AG09319 (cell line): ENCODE measurements at regions not wholly inside any gene's neighbourhood (a gene's known extent, or its start where the extent isn't known, plus 50 kb on each side); places are given as distances from the start of the nearest gene placed in this dataset.
"Not testable (repeated sequence)": the region's sequence is repeated elsewhere in the genome, so short reads cannot be mapped to it uniquely, and the experiment has no call there.

Source experiments
- DNase-seq: peaks from one replicate; pipeline ENCODE4 v3.0.0-alpha.2; 2010; ENCODE audit warnings: low read depth; ENCODE audit errors: extremely low read depth
- CTCF ChIP-seq: IDR thresholded peaks from 2 replicates; pipeline ENCODE4 v1.5.1; 2011; ENCODE audit warnings: low read depth, mild to moderate bottlenecking, inconsistent platforms, low read length, moderate library complexity

DNA sequence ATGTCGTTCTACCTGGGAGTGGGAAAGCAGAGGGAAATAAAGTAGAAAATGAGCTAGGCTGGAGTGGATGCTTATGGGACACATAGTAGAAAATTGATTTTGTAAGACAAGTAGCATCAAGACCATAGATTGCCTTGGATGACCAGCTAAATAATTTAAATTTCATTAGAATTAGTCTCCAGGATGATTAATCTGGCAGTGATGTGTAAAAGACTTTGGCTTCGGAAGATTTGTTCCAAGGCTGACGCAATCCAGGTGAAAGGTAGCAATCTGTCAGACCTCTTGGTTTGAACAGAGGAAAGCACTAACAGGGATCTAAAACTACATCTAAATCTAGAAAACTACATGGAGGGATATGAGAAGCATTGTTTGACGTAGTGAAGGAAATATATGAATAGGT, 236.5 kb downstream of the ARL4A start:
- DNase-seq = no peak
- TF ChIP-seq CTCF = no peak

GRCh38 chr7:12926206-12926605, 238.8 kb downstream of the ARL4A start:
- TF ChIP-seq CTCF = no peak
- DNase-seq = no peak

DNA sequence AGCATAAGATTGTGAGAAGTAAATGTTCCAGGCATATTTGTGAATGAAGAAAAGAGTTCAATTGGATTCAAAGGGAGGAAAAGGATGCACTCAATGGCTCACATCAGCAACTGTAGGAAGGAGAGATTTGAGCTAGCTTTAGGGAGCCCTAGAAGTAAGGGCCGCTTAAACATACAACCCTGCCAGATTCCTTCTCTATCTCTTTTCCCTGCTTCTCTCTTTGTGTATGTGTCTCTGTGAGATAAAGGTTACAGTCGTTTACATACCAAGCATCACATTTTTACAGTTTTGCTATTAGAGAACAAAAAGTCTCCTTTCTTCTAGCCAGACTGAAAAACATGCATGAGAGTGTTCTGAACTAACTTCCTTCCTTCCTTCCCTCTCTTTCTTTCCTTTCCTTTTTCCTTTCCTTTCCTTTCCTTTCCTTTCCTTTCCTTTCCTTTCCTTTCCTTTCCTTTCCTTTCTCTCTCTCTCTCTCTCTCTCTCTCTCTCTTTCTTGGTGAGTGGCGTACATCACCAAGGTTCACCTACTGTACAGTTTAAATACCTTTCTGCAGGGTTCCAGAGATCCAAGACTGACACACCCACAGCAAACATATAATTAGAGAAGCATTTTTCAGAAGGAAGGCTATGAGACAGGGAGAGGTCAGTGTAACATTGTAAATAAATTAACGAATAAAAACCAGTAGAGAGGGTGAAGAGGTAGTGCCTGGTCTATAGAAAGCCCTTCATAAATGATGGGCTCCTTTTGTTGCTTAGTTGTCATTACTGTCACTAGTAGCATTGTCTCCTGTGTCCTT, 240.4 kb downstream of the ARL4A start:
- TF ChIP-seq CTCF = no peak
- DNase-seq = no peak

DNA sequence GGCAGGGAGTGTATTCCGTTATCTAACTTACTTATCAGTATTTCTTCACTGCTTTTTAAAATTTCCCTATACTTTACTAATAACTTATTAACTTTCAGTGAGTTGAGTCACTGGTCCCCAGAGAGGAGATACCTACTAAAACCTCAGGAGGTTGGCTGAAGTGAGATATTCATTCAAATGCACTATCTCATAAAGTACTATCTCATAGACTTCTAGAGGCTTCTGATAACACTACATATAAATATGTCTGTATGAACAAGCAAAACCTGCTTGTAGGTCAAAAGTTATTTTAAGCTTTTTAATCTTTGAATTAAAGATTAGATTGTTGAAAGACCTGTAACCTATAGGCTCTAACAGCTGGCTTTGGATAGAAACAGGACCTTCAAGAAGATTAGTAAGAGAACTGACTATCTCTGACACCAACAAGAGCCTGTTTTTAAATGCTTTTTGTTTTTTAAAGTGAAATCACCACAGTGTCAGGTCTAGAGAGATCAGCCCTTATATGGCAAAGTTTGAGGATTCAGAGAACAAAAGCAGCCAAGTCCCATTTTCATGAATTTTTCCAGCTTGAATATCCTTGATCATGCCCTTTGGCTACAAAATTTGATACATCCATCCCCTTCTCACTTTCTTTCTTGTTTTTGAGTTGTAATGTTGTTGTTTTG, 242.2 kb downstream of the ARL4A start:
- no peak for TF ChIP-seq CTCF
- no peak for DNase-seq

DNA sequence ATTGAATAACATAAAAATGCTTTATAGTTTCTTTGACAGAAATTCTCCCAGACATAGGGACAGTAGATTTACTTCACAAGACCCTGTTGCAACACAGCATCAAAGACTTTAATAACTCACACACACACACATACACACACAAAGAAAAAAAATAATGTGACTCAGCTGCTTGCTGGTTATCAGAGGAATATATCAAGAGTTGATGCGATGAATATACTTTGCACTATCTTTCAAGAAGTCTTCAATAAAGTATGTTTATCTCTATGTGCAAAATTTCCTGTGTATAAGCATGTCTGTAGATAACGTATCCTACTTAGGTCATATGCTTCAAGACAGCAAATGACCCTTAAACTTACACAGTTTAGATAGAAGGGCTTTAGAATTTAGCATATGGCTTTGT, 243.1 kb downstream of the ARL4A start:
- no peak for DNase-seq
- no peak for TF ChIP-seq CTCF

- not testable (repeated sequence) for DNase-seq
Measured at GRCh38 chr7:12931465-12931864, 244.0 kb downstream of the ARL4A start.

- no peak for DNase-seq
- no peak for TF ChIP-seq CTCF
Measured at GRCh38 chr7:12939694-12940093, 252.3 kb downstream of the ARL4A start.
